ENCODE measurements at regions not wholly inside any gene's neighbourhood (a gene's known extent, or its start where the extent isn't known, plus 50 kb on each side); places are given as distances from the start of the nearest gene placed in this dataset.

DNA sequence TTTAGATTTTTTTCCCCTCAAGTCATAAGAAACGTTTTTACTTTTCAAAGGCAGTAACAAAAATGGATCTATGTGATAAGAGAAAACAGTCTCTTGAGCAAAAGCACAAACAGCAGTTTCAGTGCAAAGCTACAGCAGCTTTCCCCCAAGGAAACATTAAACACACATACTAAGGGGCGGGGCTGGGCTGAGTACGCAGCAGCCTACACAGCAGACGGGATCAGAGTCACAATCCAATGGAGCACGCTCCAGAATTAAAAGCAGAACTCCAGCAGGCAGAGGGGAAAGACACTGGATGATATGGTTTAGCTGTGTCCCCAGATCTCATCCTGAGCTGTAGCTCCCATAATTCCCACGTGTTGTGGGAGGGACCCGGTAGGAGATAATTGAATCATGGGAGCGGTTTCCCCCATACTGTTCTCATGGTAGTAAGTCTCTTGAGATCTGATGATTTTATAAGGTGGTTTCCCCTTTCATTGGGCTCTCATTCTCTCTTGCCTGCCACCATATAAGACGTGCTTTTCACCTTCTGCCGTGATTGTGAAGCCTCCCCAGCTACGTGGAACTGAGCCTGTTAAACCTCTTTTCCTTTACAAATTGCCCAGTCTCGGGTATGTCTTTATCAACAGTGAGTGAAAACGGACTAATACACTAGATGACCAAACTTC is 116.2 kb upstream of the SLCO3A1 start:
- H3K9ac ChIP-seq (ENCODE audit: low read depth in 1 of 2, low read length in 2 of 2), result no peak overlapping the region
- no peak for DNase-seq (ENCODE audit: low spot score)
- no peaks in the 10 kb centered on the region for H3K36me3 ChIP-seq (ENCODE audit: control insufficient read depth in 4 of 4, insufficient read depth in 3 of 4, low read depth in 1 of 4, low read length in 3 of 4)
- H3K27me3 ChIP-seq (ENCODE audit: control insufficient read depth in 4 of 4, insufficient read depth in 4 of 4, low read length in 3 of 4), result no peaks in the 10 kb centered on the region
- no peaks in the 10 kb centered on the region for H3K4me1 ChIP-seq (ENCODE audit: control insufficient read depth in 4 of 4, insufficient read depth in 4 of 4, low read length in 3 of 4)
- H3K4me3 ChIP-seq (ENCODE audit: low read depth in 1 of 3, low read length in 3 of 3), result no peak overlapping the region
- no peaks in the 10 kb centered on the region for H3K9me3 ChIP-seq (ENCODE audit: control insufficient read depth in 4 of 4, low read length in 3 of 4)
- WGBS, result 66% methylated on average over 13 of the region's 13 CpGs
- no peak overlapping the region for H3K27ac ChIP-seq (ENCODE audit: low read depth in 1 of 2, low read length in 2 of 2)
- TF ChIP-seq NR2F2 (IDR thresholded peaks at IDR 0.05) (no peak), FOXA1 (IDR thresholded peaks at IDR 0.05) (no peak), SP1 (IDR thresholded peaks at IDR 0.05) (no peak), RXRA (IDR thresholded peaks at IDR 0.05) (no peak), GABPA (IDR thresholded peaks at IDR 0.05 in 1 of 2, conservative IDR thresholded peaks at IDR 0.05 in 1 of 2) (no peak), HNF4G (IDR thresholded peaks at IDR 0.05) (no peak), HNF4A (conservative IDR thresholded peaks at IDR 0.05) (no peak), EGR1 (IDR thresholded peaks at IDR 0.05; ENCODE audit: low read depth in 2 of 2) (no peak), JUND (IDR thresholded peaks at IDR 0.05) (no peak)
- TF ChIP-seq, protein P1, sequence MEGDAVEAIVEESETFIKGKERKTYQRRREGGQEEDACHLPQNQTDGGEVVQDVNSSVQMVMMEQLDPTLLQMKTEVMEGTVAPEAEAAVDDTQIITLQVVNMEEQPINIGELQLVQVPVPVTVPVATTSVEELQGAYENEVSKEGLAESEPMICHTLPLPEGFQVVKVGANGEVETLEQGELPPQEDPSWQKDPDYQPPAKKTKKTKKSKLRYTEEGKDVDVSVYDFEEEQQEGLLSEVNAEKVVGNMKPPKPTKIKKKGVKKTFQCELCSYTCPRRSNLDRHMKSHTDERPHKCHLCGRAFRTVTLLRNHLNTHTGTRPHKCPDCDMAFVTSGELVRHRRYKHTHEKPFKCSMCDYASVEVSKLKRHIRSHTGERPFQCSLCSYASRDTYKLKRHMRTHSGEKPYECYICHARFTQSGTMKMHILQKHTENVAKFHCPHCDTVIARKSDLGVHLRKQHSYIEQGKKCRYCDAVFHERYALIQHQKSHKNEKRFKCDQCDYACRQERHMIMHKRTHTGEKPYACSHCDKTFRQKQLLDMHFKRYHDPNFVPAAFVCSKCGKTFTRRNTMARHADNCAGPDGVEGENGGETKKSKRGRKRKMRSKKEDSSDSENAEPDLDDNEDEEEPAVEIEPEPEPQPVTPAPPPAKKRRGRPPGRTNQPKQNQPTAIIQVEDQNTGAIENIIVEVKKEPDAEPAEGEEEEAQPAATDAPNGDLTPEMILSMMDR (IDR thresholded peaks at IDR 0.05; ENCODE audit: low read depth, low read length, missing input control), result no peak
- TF ChIP-seq, protein P2, sequence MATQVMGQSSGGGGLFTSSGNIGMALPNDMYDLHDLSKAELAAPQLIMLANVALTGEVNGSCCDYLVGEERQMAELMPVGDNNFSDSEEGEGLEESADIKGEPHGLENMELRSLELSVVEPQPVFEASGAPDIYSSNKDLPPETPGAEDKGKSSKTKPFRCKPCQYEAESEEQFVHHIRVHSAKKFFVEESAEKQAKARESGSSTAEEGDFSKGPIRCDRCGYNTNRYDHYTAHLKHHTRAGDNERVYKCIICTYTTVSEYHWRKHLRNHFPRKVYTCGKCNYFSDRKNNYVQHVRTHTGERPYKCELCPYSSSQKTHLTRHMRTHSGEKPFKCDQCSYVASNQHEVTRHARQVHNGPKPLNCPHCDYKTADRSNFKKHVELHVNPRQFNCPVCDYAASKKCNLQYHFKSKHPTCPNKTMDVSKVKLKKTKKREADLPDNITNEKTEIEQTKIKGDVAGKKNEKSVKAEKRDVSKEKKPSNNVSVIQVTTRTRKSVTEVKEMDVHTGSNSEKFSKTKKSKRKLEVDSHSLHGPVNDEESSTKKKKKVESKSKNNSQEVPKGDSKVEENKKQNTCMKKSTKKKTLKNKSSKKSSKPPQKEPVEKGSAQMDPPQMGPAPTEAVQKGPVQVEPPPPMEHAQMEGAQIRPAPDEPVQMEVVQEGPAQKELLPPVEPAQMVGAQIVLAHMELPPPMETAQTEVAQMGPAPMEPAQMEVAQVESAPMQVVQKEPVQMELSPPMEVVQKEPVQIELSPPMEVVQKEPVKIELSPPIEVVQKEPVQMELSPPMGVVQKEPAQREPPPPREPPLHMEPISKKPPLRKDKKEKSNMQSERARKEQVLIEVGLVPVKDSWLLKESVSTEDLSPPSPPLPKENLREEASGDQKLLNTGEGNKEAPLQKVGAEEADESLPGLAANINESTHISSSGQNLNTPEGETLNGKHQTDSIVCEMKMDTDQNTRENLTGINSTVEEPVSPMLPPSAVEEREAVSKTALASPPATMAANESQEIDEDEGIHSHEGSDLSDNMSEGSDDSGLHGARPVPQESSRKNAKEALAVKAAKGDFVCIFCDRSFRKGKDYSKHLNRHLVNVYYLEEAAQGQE (IDR thresholded peaks at IDR 0.05), result no peak
- TF ChIP-seq, protein P3, sequence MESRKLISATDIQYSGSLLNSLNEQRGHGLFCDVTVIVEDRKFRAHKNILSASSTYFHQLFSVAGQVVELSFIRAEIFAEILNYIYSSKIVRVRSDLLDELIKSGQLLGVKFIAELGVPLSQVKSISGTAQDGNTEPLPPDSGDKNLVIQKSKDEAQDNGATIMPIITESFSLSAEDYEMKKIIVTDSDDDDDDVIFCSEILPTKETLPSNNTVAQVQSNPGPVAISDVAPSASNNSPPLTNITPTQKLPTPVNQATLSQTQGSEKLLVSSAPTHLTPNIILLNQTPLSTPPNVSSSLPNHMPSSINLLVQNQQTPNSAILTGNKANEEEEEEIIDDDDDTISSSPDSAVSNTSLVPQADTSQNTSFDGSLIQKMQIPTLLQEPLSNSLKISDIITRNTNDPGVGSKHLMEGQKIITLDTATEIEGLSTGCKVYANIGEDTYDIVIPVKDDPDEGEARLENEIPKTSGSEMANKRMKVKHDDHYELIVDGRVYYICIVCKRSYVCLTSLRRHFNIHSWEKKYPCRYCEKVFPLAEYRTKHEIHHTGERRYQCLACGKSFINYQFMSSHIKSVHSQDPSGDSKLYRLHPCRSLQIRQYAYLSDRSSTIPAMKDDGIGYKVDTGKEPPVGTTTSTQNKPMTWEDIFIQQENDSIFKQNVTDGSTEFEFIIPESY (IDR thresholded peaks at IDR 0.05), result no peak
- TF ChIP-seq, protein P4, sequence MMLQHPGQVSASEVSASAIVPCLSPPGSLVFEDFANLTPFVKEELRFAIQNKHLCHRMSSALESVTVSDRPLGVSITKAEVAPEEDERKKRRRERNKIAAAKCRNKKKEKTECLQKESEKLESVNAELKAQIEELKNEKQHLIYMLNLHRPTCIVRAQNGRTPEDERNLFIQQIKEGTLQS (IDR thresholded peaks at IDR 0.05), result no peak
- TF ChIP-seq, protein P5, sequence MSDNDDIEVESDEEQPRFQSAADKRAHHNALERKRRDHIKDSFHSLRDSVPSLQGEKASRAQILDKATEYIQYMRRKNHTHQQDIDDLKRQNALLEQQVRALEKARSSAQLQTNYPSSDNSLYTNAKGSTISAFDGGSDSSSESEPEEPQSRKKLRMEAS (IDR thresholded peaks at IDR 0.05), result no peak

DNA sequence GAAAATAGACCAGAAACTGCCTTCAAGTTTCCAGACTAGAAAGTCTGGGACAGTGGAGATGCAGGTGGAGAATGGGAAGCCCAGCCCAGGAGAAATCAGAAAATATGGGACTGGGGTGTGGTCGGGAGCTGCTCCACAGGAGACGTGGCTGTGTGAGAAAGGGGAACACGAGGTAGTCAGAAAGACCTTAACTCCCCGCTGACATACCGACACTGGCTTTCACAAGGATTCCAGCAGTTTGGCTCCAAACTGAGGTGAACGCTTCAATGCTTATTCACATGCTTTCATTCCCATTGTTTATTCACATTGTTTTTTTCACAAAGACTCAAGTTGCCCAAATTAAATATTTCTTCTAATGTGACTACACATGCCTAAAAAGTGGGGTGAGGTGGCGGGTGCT is 111.5 kb upstream of the SLCO3A1 start:
- H3K4me1 ChIP-seq (ENCODE audit: control insufficient read depth in 4 of 4, insufficient read depth in 4 of 4, low read length in 3 of 4), result no peaks in the 10 kb centered on the region
- DNase-seq (ENCODE audit: low spot score), result no peak
- H3K9ac ChIP-seq (ENCODE audit: low read depth in 1 of 2, low read length in 2 of 2), result no peak overlapping the region
- H3K27me3 ChIP-seq (ENCODE audit: control insufficient read depth in 4 of 4, insufficient read depth in 4 of 4, low read length in 3 of 4), result no peaks in the 10 kb centered on the region
- no peaks in the 10 kb centered on the region for H3K9me3 ChIP-seq (ENCODE audit: control insufficient read depth in 4 of 4, low read length in 3 of 4)
- no peak overlapping the region for H3K27ac ChIP-seq (ENCODE audit: low read depth in 1 of 2, low read length in 2 of 2)
- TF ChIP-seq SP1 (IDR thresholded peaks at IDR 0.05) (no peak), YY1 (IDR thresholded peaks at IDR 0.05) (no peak), RAD21 (IDR thresholded peaks at IDR 0.05) (no peak), FOXA1 (IDR thresholded peaks at IDR 0.05) (no peak), GABPA (IDR thresholded peaks at IDR 0.05 in 1 of 2, conservative IDR thresholded peaks at IDR 0.05 in 1 of 2) (no peak), NR2F2 (IDR thresholded peaks at IDR 0.05) (no peak), HNF4A (conservative IDR thresholded peaks at IDR 0.05) (no peak), RXRA (IDR thresholded peaks at IDR 0.05) (no peak), JUND (IDR thresholded peaks at IDR 0.05) (no peak), FOXA2 (IDR thresholded peaks at IDR 0.05) (no peak), EGR1 (IDR thresholded peaks at IDR 0.05; ENCODE audit: low read depth in 2 of 2) (no peak), HNF4G (IDR thresholded peaks at IDR 0.05) (no peak)
- TF ChIP-seq, protein P4 (IDR thresholded peaks at IDR 0.05), result no peak
- TF ChIP-seq, protein P2 (IDR thresholded peaks at IDR 0.05), result no peak
- no peak overlapping the region for H3K4me3 ChIP-seq (ENCODE audit: low read depth in 1 of 3, low read length in 3 of 3)
- H3K36me3 ChIP-seq (ENCODE audit: control insufficient read depth in 4 of 4, insufficient read depth in 3 of 4, low read depth in 1 of 4, low read length in 3 of 4), result no peaks in the 10 kb centered on the region
- 79% methylated on average over 7 of the region's 7 CpGs for WGBS
